Upper lobe of left lung (tissue), 6 donors: ENCODE measurements at regions not wholly inside any gene's neighbourhood (a gene's known extent, or its start where the extent isn't known, plus 50 kb on each side); places are given as distances from the start of the nearest gene placed in this dataset.

Experiments used
- ATAC-seq, 2 donors: fragments of 200-7000 bp; cut with Tn5 transposase; one replicate each; pipeline ENCODE4 v1.9.1; 2022; ENCODE audit warnings: mild to moderate bottlenecking in 2 of 2, moderate library complexity in 2 of 2; ENCODE audit not compliant: low FRiP score in 2 of 2
- DNase-seq, 2 donors: peaks; one replicate each; pipeline ENCODE4 v3.0.0-alpha.2; 2019 to 2020
- H3K27ac ChIP-seq, 4 donors: fragments of 200-600 bp; sonication (generic); one replicate each; pipeline ENCODE4 v1.5.1; 2016 to 2019
- H3K27me3 ChIP-seq, 4 donors: fragments of 200-600 bp; sonication (generic); one replicate each; pipeline ENCODE4 v1.5.1; 2017 to 2019
- H3K36me3 ChIP-seq, 4 donors: fragments of 200-600 bp; sonication (generic); one replicate each; pipeline ENCODE4 v1.5.1; 2016 to 2019
- H3K4me1 ChIP-seq, 4 donors: fragments of 200-600 bp; sonication (generic); one replicate each; pipeline ENCODE4 v1.5.1; 2018 to 2019
- H3K4me3 ChIP-seq, 4 donors: fragments of 200-600 bp; sonication (generic); one replicate each; pipeline ENCODE4 v1.5.1; 2017 to 2019; ENCODE audit warnings: mild to moderate bottlenecking in 2 of 4, moderate library complexity in 1 of 4
- H3K9me3 ChIP-seq, 4 donors: fragments of 200-600 bp; sonication (generic); one replicate each; pipeline ENCODE4 v1.5.1; 2018 to 2019
- CTCF ChIP-seq, 6 experiments: fragments of 450-650 bp in 4 of 6; fragments of 200-600 bp in 2 of 6; sonication (generic) in 2 of 6; IDR thresholded peaks; one replicate each; pipeline ENCODE4 v1.5.1; 2016 to 2019; ENCODE audit warnings: antibody characterized with exemption in 6 of 6
- EP300 ChIP-seq, 4 donors: sonication (generic); formaldehyde crosslinking; IDR thresholded peaks; one replicate each; pipeline ENCODE4 v1.5.1; 2017; ENCODE audit warnings: antibody characterized with exemption in 4 of 4, control low read depth in 2 of 4
- POLR2A ChIP-seq, 4 donors: fragments of 450-650 bp; IDR thresholded peaks; one replicate each; pipeline ENCODE4 v1.5.1; 2016 to 2017; ENCODE audit warnings: antibody characterized with exemption in 4 of 4, mild to moderate bottlenecking in 2 of 4
- POLR2AphosphoS5 ChIP-seq, 2 donors: sonication (generic); formaldehyde crosslinking; IDR thresholded peaks; one replicate each; pipeline ENCODE4 v1.5.1; 2017; ENCODE audit warnings: antibody characterized with exemption in 2 of 2
- WGBS, 2 donors: methylation state at CpG; one replicate each; pipeline ENCODE4 v1.1.5; 2017 to 2018; 5-methylcytosine and 5-hydroxymethylcytosine counted together
- donor health status: DM: no; HTN: no; CAD: no; lungs with moderate emphysema.
- donor health status: DM: no; HTN: yes; CAD: no; lungs with severe emphysema.

DNA sequence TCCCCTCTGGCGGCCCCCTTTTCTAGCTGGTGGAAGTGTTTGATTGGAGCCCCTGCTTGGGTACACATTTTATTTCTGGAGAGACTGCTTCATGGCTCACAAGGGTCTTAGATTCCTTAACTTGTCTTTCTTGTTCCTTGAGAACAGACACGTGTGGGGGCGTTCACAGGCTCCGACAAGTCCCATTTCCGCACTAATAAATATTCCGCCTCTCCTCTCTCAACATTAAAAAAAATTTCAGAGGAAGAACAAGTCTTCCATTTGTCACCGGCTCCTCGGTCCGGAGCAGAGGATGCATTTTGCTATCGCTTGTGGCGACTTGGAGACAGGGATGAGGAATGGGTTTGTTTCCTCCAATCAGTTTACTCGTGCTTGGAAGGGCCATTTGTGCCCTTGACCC is 134.0 kb upstream of the PODXL start:
- ATAC-seq (no peak), DNase-seq (no peak)
- peaks cover 0 to 13% (median 5%) of the 10 kb centered on the region in 4 donors for H3K4me1 ChIP-seq
- H3K36me3 ChIP-seq = no peaks in the 10 kb centered on the region
- no peak overlapping the region for H3K27ac ChIP-seq
- H3K9me3 ChIP-seq = no peaks in the 10 kb centered on the region
- TF ChIP-seq EP300 (IDR thresholded peaks at IDR 0.05) (no peak), CTCF (IDR thresholded peaks at IDR 0.05) (no peak), POLR2AphosphoS5 (IDR thresholded peaks at IDR 0.05) (no peak), POLR2A (IDR thresholded peaks at IDR 0.05) (no peak)
- peaks cover 0 to 8% (median 0%) of the 10 kb centered on the region in 4 donors for H3K27me3 ChIP-seq
- H3K4me3 ChIP-seq = no peak overlapping the region
- WGBS, 2 donors = 57 to 63% methylated on average over 12 of the region's 12 CpGs

DNA sequence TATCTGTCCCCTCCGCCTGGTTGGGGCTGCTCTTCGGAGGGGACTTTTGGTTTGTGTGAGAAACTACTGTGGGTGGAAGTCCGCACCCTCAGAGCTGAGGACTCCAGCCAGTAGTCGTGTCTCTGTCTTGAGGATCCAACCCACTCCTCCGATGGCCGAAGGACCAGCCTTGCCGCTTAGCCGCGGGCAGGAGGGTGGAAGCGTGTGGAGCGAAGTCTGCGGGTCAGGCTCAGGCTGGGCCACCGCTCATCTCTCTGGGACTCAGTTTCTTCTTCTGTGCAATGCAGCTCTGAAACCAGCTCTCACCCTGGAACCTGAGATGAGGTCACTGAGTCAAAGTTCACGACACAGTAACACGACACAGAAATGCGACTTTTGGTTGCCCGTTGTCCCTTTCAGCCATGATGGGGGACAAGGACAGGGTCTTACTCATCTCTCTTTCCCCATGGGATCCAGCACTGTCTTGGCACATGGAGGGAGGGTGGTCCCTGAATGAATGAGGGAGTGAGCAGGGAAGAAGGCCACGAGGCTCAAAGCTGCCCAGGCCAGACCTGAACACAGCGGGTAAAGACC is 133.3 kb upstream of the PODXL start:
- Histone ChIP-seq H3K36me3 (no peaks in the 10 kb centered on the region), H3K27me3 (peaks cover 0 to 8% (median 0%) of the 10 kb centered on the region in 4 donors), H3K4me3 (no peak overlapping the region), H3K9me3 (no peaks in the 10 kb centered on the region), H3K27ac (no peak overlapping the region), H3K4me1 (peaks cover 0 to 13% (median 5%) of the 10 kb centered on the region in 4 donors)
- WGBS, 2 donors = 74 to 83% methylated on average over 10 to 19 of the region's 19 CpGs
- ATAC-seq (no peak), DNase-seq (peak in 1 of 2 donors; percentile 34)
- no peak for TF ChIP-seq EP300 (IDR thresholded peaks at IDR 0.05)

DNA sequence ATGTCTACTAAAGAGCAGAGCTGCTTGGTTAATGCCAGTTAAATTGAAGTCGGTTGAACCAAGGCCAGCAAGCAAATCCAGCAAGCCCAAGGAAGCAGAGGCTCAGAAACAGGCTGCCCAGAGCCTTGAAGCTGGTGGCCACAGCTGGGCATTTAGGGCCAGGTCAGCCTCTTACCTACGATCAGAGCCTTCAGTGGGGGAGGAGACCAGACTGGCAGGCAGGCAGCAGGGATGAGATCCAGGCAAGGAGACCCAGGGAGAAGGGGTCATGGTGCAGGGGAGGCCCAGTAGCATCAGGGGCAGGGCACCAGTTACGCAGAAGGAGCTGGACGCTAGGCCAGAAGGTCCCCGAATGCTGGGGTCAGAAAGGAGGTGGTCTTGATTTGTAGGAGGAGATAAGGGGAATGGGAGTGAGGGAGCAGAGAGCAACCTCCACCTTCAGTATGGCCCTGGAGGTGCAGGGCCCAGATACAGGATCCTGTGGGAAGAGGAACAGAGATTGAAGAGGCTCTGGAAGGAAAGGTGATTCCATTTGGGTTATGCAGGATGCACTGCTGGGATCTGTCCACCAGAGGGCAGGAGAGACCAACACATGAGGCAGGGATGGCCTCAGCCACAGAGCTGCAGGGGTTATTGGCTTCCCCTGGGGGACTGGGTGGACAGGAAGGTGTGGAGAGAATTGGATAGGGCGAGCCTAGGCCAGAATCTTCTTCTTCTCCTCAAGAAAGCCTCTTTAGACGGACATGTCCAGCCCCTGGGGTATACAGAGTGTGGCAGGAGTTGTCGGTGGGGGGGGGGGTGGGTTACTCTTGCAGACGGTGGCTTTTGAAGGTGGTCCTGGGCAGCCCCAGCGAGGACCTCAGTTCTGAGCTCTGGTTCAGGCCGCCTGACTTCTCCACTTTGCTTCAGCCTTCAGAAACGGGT is 132.6 kb upstream of the PODXL start:
- ATAC-seq (peak; percentile 61 to 76), DNase-seq (peak in 1 of 2 donors; percentile 40)
- Histone ChIP-seq H3K27me3 (peaks cover 0 to 8% (median 0%) of the 10 kb centered on the region in 4 donors), H3K4me1 (peaks cover 0 to 13% (median 5%) of the 10 kb centered on the region in 4 donors), H3K36me3 (no peaks in the 10 kb centered on the region), H3K9me3 (no peaks in the 10 kb centered on the region), H3K27ac (no peak overlapping the region), H3K4me3 (no peak overlapping the region)
- TF ChIP-seq POLR2AphosphoS5 (IDR thresholded peaks at IDR 0.05) (no peak), CTCF (IDR thresholded peaks at IDR 0.05) (peak; percentile 78 to 91 (median 88)), POLR2A (IDR thresholded peaks at IDR 0.05) (no peak), EP300 (IDR thresholded peaks at IDR 0.05) (no peak)
- 61 to 67% methylated on average over 10 to 12 of the region's 12 CpGs for WGBS, 2 donors

DNA sequence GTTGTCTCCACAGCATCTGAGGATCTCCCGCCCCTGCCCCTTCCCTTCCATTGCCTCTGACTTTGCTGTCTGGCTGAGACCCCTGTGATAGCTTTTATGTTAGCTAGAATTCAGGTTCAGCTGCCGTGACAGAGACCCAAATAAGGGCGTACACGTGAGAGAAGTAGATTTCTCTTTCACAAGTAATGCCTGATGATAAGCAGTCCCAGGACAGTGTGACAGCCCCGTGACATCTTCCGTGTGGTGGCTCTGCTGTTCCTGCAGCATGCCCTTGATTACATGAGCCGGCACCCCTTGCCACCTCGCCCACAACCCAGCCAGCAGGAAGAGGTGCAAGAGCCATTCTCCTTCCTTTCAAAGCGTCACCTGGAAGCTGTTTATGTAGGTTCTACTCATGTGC is 130.9 kb upstream of the PODXL start:
- H3K27me3 ChIP-seq = peaks cover 0 to 7% (median 0%) of the 10 kb centered on the region in 4 donors
- peaks cover 0 to 12% (median 5%) of the 10 kb centered on the region in 4 donors for H3K4me1 ChIP-seq
- no peak for ATAC-seq
- 72 to 73% methylated on average over 9 of the region's 9 CpGs for WGBS, 2 donors
- no peak overlapping the region for H3K4me3 ChIP-seq
- DNase-seq = no peak
- no peaks in the 10 kb centered on the region for H3K9me3 ChIP-seq
- no peak for TF ChIP-seq CTCF (IDR thresholded peaks at IDR 0.05)
- TF ChIP-seq EP300 (IDR thresholded peaks at IDR 0.05) = no peak
- TF ChIP-seq POLR2AphosphoS5 (IDR thresholded peaks at IDR 0.05) = no peak
- no peak for TF ChIP-seq POLR2A (IDR thresholded peaks at IDR 0.05)
- no peaks in the 10 kb centered on the region for H3K36me3 ChIP-seq
- H3K27ac ChIP-seq = no peak overlapping the region

DNA sequence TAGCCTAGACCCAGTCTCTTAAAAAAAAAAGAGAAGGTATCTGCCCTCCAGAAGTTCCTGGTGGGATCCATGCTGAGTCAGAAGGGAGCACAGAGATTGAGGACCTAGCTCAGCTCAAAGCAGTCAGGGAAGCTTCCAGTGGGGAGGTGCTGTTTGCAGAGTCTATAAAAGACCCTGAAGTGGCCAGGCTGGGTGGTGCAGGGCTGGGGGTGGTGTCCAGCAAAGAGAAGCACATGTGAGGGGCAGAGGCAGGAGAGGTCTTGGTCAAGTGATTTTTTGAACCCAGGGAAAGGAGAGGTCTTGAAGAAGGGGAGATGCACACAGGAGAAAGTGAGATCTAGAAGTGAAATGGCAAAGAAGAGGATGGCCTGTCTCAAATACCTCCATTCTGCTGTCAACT is 130.4 kb upstream of the PODXL start:
- Histone ChIP-seq H3K27me3 (peaks cover 0 to 2% (median 0%) of the 10 kb centered on the region in 4 donors), H3K4me3 (no peak overlapping the region), H3K36me3 (no peaks in the 10 kb centered on the region), H3K9me3 (no peaks in the 10 kb centered on the region), H3K27ac (no peak overlapping the region), H3K4me1 (peaks cover 0 to 7% (median 2%) of the 10 kb centered on the region in 4 donors)
- ATAC-seq = no peak
- DNase-seq = no peak
- TF ChIP-seq POLR2AphosphoS5 (IDR thresholded peaks at IDR 0.05) = no peak
- no peak for TF ChIP-seq EP300 (IDR thresholded peaks at IDR 0.05)
- TF ChIP-seq POLR2A (IDR thresholded peaks at IDR 0.05) = no peak
